ENCODE measurements at regions not wholly inside any gene's neighbourhood (a gene's known extent, or its start where the extent isn't known, plus 50 kb on each side); places are given as distances from the start of the nearest gene placed in this dataset.

DNA sequence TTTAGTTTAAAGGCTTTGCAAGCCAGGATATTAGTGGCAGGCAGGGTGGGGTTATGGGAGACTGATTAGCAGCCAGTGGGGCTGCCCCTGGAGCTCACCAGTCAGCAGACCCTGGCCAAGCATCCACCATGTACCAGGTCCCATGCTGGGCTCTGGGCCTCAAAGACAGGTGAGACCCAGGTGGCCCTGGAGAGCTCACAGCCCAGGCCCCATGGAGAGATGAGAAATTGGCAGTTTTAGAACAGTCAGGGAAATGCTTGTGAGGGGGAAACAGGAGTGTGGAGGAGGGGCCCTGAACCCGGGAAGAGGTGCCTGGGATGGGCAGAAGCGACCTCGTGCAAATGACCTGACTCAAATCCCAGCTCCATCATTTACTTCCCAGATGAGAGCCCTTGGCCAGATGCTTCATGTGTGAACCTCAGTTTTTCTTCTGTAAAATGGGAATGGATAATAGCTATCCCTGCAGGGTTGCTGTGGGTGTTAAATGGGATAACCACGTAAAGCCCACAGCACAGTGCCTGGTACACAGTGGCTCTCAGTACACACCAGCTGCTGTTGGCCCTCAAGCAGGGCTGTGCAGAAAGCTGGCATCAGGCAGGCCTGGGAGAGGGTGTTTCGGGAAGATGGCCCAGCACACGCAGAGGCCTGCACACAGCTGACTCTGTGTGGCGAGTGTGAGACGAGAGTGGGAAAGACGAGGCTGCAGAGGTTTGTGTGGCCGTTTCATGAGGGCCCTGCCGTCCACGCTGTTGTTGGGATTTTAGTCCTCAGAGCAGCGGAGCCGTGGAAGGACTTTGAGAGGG lies 518.5 kb downstream of the PTPRU start:
- Histone ChIP-seq H3K9ac (ENCODE audit: insufficient read depth, low read depth, low read length) (no peak overlapping the region), H2AFZ (ENCODE audit: low read length) (no peak overlapping the region), H3K79me2 (ENCODE audit: insufficient read depth, low read length) (no peaks in the 10 kb centered on the region), H3K4me2 (ENCODE audit: low read depth, low read length) (no peak overlapping the region), H4K20me1 (ENCODE audit: insufficient read depth, low read length) (0 out of 2 replicates have a peak, but pooled peaks cover 2% of the 10 kb centered on the region), H3K9me3 (ENCODE audit: low read length) (no peaks in the 10 kb centered on the region), H3K4me1 (ENCODE audit: insufficient read depth, low read length) (no peaks in the 10 kb centered on the region), H3K27me3 (ENCODE audit: control insufficient read depth in 1 of 2, insufficient read depth in 2 of 2, low read length in 2 of 2) (peaks cover 0 to 2% of the 10 kb centered on the region in 2 experiments; a peak in 1 of 5 replicates), H3K27ac (ENCODE audit: extremely low read length, insufficient read depth, low read length) (no peak overlapping the region), H3K4me3 (replicated peaks in 1 of 3; ENCODE audit: insufficient read depth in 1 of 3, low read depth in 2 of 3, low read length in 3 of 3) (no peak overlapping the region), H3K36me3 (replicated peaks in 1 of 2; ENCODE audit: control insufficient read depth in 1 of 2, insufficient read depth in 2 of 2, low read length in 2 of 2) (no peaks in the 10 kb centered on the region)
- BruUV-seq (replicated peaks), result no TSS peak
- TF ChIP-seq ESRRA (CRISPR knock-in tag; IDR thresholded peaks at IDR 0.05; ENCODE audit: low read depth) (no peak), ASH2L (IDR thresholded peaks at IDR 0.05; ENCODE audit: insufficient read length, low read depth, low read length) (no peak), NBN (conservative IDR thresholded peaks at IDR 0.05) (no peak), RXRB (CRISPR knock-in tag; IDR thresholded peaks at IDR 0.05; ENCODE audit: borderline replicate concordance) (no peak), ZNF337 (CRISPR knock-in tag; IDR thresholded peaks at IDR 0.05; ENCODE audit: borderline replicate concordance, low read depth) (no peak)
- TF ChIP-seq, protein P1, sequence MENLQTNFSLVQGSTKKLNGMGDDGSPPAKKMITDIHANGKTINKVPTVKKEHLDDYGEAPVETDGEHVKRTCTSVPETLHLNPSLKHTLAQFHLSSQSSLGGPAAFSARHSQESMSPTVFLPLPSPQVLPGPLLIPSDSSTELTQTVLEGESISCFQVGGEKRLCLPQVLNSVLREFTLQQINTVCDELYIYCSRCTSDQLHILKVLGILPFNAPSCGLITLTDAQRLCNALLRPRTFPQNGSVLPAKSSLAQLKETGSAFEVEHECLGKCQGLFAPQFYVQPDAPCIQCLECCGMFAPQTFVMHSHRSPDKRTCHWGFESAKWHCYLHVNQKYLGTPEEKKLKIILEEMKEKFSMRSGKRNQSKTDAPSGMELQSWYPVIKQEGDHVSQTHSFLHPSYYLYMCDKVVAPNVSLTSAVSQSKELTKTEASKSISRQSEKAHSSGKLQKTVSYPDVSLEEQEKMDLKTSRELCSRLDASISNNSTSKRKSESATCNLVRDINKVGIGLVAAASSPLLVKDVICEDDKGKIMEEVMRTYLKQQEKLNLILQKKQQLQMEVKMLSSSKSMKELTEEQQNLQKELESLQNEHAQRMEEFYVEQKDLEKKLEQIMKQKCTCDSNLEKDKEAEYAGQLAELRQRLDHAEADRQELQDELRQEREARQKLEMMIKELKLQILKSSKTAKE (CRISPR knock-in tag; IDR thresholded peaks at IDR 0.05; ENCODE audit: borderline replicate concordance), result no peak
- TF ChIP-seq, protein P2, sequence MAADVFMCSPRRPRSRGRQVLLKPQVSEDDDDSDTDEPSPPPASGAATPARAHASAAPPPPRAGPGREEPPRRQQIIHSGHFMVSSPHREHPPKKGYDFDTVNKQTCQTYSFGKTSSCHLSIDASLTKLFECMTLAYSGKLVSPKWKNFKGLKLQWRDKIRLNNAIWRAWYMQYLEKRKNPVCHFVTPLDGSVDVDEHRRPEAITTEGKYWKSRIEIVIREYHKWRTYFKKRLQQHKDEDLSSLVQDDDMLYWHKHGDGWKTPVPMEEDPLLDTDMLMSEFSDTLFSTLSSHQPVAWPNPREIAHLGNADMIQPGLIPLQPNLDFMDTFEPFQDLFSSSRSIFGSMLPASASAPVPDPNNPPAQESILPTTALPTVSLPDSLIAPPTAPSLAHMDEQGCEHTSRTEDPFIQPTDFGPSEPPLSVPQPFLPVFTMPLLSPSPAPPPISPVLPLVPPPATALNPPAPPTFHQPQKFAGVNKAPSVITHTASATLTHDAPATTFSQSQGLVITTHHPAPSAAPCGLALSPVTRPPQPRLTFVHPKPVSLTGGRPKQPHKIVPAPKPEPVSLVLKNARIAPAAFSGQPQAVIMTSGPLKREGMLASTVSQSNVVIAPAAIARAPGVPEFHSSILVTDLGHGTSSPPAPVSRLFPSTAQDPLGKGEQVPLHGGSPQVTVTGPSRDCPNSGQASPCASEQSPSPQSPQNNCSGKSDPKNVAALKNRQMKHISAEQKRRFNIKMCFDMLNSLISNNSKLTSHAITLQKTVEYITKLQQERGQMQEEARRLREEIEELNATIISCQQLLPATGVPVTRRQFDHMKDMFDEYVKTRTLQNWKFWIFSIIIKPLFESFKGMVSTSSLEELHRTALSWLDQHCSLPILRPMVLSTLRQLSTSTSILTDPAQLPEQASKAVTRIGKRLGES (CRISPR knock-in tag; IDR thresholded peaks at IDR 0.05; ENCODE audit: borderline replicate concordance), result no peak
- TF ChIP-seq, protein P3, sequence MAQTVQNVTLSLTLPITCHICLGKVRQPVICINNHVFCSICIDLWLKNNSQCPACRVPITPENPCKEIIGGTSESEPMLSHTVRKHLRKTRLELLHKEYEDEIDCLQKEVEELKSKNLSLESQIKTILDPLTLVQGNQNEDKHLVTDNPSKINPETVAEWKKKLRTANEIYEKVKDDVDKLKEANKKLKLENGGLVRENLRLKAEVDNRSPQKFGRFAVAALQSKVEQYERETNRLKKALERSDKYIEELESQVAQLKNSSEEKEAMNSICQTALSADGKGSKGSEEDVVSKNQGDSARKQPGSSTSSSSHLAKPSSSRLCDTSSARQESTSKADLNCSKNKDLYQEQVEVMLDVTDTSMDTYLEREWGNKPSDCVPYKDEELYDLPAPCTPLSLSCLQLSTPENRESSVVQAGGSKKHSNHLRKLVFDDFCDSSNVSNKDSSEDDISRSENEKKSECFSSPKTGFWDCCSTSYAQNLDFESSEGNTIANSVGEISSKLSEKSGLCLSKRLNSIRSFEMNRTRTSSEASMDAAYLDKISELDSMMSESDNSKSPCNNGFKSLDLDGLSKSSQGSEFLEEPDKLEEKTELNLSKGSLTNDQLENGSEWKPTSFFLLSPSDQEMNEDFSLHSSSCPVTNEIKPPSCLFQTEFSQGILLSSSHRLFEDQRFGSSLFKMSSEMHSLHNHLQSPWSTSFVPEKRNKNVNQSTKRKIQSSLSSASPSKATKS (CRISPR knock-in tag; IDR thresholded peaks at IDR 0.05), result no peak
- in situ Hi-C loops (cut with HindIII; ENCODE audit: extremely low pct_ligation_motif_present, low pct_unique_long_range_greater_than_20kb) (no loop called here), intact Hi-C loops (cut with micrococcal nuclease; ENCODE audit: unreplicated experiment) (no loop called here)
- POLR2A ChIA-PET, result no interaction called here
- WGBS (ENCODE audit: low lambda C conversion rate), result 6% methylated on average over 13 of the region's 14 CpGs
- DNase-seq (ENCODE audit: low spot score), result no peak
- CTCF ChIA-PET (ENCODE audit: low intra/inter-chr PET ratio, low total read pairs), result no interaction called here
- no peak for ATAC-seq
- FAIRE-seq, result no peak
